Sigmoid colon (tissue), 3 donors: ENCODE measurements at regions not wholly inside any gene's neighbourhood (a gene's known extent, or its start where the extent isn't known, plus 50 kb on each side); places are given as distances from the start of the nearest gene placed in this dataset.

Source experiments
- CTCF ChIP-seq, 4 experiments: fragments of 450-650 bp in 3 of 4; fragments of 200-600 bp in 1 of 4; IDR thresholded peaks; one replicate each; pipeline ENCODE4 v1.5.1; 2016 to 2019; ENCODE audit warnings: antibody characterized with exemption in 4 of 4, mild to moderate bottlenecking in 3 of 4, moderate library complexity in 2 of 4
- POLR2A ChIP-seq, 2 donors: fragments of 450-650 bp; IDR thresholded peaks; one replicate each; pipeline ENCODE4 v1.6.1; 2016; ENCODE audit warnings: antibody characterized with exemption in 2 of 2, mild to moderate bottlenecking in 2 of 2, moderate library complexity in 2 of 2

- TF ChIP-seq CTCF (IDR thresholded peaks at IDR 0.05) (no peak), POLR2A (IDR thresholded peaks at IDR 0.05) (no peak)
Observed at GRCh38 chr3:190972840-190973270, 110.4 kb upstream of the GMNC start.
